HG03439 (cell line): ENCODE measurements at regions not wholly inside any gene's neighbourhood (a gene's known extent, or its start where the extent isn't known, plus 50 kb on each side); places are given as distances from the start of the nearest gene placed in this dataset.
"Not testable (repeated sequence)": the region's sequence is repeated elsewhere in the genome, so short reads cannot be mapped to it uniquely, and the experiment has no call there.

Experiments
- ATAC-seq: cut with Tn5 transposase; IDR thresholded peaks from one replicate; pipeline ENCODE4 v1.9.1; 2021; ENCODE audit warnings: mild to moderate bottlenecking, moderate library complexity; ENCODE audit not compliant: unreplicated experiment

DNA sequence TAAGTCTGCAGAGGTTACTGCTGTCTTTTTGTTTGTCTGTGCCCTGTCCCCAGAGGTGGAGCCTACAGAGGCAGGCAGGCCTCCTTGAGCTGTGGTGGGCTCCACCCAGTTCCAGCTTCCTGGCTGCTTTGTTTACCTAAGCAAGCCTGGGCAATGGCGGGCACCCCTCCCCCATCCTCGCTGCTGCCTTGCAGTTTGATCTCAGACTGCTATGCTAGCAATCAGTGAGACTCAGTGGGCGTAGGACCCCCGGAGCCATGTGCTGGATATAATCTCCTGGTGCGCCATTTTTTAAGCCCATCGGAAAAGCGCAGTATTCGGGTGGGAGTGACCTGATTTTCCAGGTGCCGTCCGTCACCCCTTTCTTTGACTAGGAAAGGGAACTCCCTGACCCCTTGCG is 1363.1 kb downstream of the HACE1 start:
- ATAC-seq: not testable (repeated sequence)

DNA sequence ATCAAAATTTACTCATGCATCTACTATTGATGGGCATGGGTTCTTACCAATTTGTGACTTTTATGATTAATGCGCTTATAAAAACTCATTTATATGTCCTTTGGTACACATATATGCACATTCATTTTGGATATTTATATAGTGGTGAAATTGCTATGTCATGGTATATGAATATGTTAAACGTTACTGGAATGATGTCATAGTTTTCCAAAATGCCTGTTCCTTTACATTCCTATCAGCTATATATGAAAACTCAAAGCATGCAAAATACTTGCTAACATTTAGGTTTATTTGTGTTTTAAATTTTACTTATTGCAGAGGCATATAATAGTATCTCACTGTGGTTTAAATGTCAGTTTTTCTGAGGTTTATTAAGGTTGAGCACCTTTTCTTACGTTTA is 1403.1 kb downstream of the HACE1 start:
- no peak for ATAC-seq

DNA sequence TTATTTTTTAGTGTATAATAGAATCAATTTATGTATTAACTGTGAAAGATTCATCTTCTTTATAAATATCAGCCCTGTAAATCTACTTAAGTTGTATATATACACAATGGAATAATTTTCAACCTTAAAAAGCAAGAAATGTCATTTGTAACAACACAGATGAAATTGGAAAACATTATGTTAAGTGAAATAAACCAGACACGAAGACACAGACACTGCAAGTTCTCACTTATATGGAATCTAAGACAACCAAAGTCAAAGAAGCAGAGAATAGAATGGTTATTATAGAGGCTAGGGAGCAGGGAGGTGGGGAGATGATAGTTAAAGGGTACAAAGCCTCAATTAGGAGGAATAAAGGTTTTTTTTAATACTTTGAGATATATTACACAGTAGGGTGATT is 1404.4 kb downstream of the HACE1 start:
- no peak for ATAC-seq

DNA sequence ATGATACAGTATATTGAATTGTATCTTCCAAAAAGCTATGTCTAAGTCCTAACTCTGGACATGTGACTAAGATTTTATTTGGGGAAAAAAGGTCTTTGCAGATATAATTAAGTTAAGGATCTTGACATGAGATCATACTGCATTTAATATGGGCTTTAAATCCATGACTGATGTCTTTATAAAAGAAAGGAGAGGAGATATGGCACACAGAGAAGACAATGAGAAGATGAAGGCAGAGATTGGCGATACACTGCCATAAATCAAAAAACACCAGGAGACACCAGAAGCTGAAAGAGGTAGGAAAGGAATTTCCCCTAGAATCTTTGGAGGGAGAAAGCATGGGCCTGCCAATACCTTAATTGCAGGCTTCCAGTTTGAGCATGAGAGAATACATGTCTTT is 1450.2 kb downstream of the HACE1 start:
- no peak for ATAC-seq

GRCh38 chr6:103405321-103405720 is 1454.4 kb downstream of the HACE1 start:
- ATAC-seq: no peak

DNA sequence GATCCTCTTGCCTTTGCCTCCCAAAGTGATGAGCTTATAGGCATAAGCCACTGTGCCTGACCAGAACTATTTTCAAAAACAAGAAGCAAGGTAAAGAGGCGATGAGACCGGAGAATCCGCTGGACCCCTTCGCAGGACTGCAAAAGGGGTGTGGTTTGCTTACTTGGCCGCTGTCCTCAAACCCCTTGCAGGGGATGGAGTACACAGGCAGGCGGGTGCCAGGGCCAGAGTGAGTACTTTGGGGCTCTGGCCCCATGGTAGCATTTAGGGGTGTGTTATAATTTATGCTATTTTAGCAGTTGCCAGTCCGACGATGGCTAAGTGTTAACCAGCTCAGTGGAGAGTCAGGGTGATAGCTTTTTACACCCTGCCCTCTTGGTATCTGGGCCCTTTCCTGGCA is 1454.9 kb downstream of the HACE1 start:
- ATAC-seq: no peak

GRCh38 chr6:103396768-103397167 is 1463.0 kb downstream of the HACE1 start:
- no peak for ATAC-seq

DNA sequence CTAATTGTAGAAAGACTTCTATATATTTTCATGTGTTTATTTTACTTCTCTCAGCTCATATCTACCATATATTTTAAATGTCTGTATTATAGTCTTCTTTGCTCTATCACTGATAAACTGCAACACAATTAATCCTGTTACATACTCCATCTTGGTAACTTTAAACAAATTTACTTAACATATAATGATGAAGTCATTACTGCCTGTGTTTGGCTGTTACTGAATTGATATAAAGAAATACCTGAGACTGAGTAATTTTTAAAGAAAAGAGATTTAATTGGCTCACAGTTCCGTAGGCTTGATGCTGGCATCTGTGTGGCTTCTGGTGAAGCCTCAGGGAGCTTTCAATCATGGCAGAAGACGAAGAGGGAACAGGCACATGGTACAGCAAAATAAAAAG is 1480.4 kb downstream of the HACE1 start:
- ATAC-seq: no peak

DNA sequence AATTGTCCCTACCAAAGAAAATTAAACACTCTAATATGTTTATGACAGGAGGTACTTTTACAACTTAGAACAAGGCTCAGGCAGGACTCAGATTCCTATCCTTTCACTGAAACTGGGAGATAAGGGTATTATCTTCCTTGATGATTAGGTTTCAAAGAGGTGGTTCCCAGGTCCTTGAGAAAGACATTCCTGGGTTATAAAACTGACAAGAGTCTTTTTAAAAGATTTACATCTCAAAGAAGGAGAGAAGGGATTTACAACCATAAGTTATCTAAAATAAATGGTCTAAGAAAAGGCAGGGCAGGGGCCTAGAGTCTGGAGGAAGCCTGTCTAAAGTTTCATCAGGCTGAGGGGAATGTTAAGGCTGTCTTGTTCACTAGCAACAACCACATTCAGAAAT is 1492.5 kb downstream of the HACE1 start:
- no peak for ATAC-seq

DNA sequence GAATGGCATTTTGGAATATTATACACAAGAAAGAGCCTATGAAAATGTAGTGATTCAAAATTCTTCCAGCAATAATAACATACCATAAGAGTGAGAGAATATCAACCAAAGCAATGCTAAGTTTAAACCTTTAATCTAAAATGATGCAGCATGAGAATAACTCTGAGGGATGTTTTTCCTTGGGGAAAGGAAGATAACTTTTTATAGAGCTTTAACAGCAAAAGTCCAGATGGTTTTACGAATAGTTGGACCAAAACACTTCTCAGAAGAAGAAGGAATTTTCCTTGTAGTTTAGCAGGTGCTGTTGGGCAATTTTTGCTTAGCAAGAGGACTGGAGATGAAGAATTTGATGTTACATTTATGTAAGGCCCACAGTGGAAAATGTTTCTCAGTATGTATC is 1503.2 kb downstream of the HACE1 start:
- ATAC-seq: no peak

- ATAC-seq: no peak
These were observed 1515.1 kb downstream of the HACE1 start for GRCh38 chr6:103344554-103345163.

GRCh38 chr6:103335412-103335811 is 1524.3 kb downstream of the HACE1 start:
- ATAC-seq: no peak

DNA sequence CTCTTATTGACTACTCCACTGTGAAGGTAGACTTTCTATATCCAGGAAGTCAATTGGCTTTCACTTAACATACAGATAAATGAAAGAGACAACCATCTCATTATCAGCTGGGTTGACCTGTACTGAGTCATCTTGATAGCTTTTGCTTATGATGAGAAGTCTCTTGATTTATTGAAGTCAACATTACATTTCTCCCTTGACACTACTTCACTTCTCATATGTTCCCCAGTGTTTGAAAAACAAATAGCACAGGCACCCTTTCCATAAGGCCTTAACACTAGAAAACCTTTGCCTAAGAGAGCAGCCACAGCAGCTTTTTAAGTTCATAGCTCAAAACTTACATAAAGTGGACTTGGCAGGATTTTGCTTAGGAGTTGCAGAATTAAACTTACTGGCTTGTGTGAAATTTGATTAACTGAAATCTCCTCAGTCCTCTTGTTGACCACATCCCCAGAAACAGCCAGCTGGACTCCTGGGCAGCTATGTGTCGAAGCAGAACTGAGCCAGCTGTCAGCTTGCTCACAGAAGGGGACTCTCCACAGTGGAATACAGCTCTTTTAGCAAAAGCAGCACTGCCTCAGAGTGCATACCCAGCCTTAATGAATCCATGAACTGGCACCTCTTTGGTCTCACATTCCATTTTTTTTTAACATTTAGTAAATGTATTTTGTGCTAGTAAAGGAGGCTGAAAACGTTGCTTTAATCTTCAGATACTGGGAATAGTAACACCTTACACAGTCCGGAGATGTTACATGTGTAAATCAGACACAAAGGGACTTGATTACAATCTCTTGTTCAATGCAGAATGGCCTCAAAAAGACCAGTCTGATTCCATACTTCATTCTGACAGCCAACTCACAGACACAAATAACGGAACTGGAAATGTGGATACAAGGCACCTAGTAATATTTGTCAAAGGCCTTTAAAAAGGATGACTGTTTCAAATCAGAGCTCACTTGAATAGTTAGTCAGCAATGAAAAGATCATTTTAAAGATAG is 1532.7 kb downstream of the HACE1 start:
- ATAC-seq: no peak

DNA sequence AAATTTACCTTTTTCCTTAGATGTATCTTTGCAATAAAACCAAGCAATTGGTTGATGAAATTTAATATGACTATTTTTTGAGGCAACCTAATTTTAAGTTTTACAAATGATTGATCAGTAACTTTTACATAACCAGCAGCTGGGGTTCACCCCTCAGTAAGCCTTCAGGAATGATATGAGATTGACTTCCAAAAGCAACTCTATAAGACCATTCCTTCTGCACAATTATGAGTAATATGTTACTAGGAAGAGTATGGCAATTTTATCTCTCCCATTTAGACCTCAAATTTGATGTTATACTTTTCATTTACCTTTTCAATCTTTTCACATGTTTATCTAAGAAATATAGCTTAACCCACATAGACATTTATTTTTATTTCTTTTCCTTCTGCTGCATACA is 1546.3 kb downstream of the HACE1 start:
- no peak for ATAC-seq

- ATAC-seq: not testable (repeated sequence)
These were observed 1565.3 kb downstream of the HACE1 start for GRCh38 chr6:103294376-103294775.

DNA sequence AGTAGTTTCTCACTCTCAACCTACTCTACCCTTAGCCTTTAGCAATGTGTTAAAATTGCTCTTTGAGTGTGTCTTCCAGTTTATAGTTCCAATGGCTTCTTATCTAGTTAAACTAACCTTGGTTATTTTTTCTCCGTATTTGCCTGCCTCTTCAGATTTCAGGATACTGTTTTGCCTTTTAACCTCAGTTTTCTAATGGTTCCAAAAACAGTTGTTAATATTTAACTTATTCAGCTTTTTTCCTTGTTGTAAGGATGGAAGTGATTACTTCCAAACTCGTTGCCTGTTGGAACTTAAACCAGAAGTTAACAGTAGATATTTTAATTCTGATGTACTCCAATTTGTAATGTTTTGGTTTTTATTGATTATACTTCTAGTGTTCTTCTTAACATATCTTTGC is 1574.9 kb downstream of the HACE1 start:
- ATAC-seq: no peak

- ATAC-seq: no peak
These were observed 1579.3 kb downstream of the HACE1 start for GRCh38 chr6:103280417-103280816.

DNA sequence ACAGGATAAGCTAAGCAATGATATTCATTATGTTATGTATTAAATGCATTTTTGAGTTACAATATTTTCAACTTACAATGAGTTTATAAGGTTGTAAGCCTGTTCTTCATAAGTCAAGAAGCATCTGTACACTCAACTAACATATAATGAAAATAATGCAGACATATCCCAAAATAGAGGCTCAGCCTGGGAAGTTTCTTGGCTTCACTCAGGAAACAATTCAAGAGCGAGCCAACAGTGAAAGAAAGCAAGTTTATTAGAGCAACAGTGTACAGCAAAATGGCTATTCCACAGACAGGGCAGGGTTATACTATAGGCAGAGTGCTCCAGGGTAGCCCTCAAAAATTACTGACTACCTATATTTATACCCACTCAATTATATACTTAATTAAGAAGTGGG is 1581.8 kb downstream of the HACE1 start:
- ATAC-seq: no peak

- no peak for ATAC-seq
These were observed 1586.7 kb downstream of the HACE1 start for GRCh38 chr6:103273048-103273447.

- no peak for ATAC-seq
These were observed 1590.1 kb downstream of the HACE1 start for GRCh38 chr6:103269581-103269980.

- ATAC-seq: no peak
These were observed 1591.4 kb downstream of the HACE1 start for GRCh38 chr6:103268335-103268734.

GRCh38 chr6:103264020-103264419 is 1595.7 kb downstream of the HACE1 start:
- ATAC-seq: no peak
